Cardiac fibroblast (primary cell): ENCODE measurements at regions not wholly inside any gene's neighbourhood (a gene's known extent, or its start where the extent isn't known, plus 50 kb on each side); places are given as distances from the start of the nearest gene placed in this dataset.

Experiments used
- DNase-seq, 2 donors: peaks; one replicate each; pipeline versions ENCODE4 v3.0.0 to v3.0.0-alpha.2; 2010; ENCODE audit warnings: low read depth in 2 of 2
- H3K4me3 ChIP-seq, 2 donors: replicated peaks in 1 of 2; 1 replicate in 1 of 2; 2 replicates in 1 of 2; pipeline ENCODE4 v1.5.1; 2011; ENCODE audit warnings: low read depth in 2 of 2, low read length in 2 of 2, mild to moderate bottlenecking in 2 of 2, moderate library complexity in 1 of 2
- CTCF ChIP-seq: IDR thresholded peaks from one replicate; pipeline ENCODE4 v1.5.1; 2011; ENCODE audit warnings: low read depth, mild to moderate bottlenecking, low read length, inconsistent platforms

- TF ChIP-seq CTCF = no peak
- DNase-seq = no peak
- no peak overlapping the region for H3K4me3 ChIP-seq
Measured at GRCh38 chr5:34600118-34600493, 56.0 kb upstream of the RAI14 start.

DNA sequence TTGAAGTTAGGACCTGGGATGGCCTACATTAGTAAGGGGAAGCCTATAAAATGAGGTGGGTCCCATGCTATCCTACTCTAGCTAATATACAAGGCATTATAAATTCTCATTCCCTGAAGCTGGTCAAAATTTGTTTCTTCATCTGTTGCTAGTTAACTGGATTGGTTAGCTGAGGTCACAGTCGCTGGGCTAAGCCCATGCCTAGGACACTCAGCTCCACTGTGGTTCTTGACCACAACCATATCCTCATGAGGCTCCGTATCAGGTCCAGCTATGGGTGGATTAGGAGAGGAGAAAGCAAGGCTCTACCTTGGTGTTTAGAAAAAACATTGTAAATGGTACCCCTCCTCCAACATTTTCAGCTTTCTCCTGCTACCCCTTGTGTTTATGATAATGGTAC is 52.8 kb upstream of the RAI14 start:
- TF ChIP-seq CTCF = no peak
- H3K4me3 ChIP-seq = no peak overlapping the region
- DNase-seq = no peak

DNA sequence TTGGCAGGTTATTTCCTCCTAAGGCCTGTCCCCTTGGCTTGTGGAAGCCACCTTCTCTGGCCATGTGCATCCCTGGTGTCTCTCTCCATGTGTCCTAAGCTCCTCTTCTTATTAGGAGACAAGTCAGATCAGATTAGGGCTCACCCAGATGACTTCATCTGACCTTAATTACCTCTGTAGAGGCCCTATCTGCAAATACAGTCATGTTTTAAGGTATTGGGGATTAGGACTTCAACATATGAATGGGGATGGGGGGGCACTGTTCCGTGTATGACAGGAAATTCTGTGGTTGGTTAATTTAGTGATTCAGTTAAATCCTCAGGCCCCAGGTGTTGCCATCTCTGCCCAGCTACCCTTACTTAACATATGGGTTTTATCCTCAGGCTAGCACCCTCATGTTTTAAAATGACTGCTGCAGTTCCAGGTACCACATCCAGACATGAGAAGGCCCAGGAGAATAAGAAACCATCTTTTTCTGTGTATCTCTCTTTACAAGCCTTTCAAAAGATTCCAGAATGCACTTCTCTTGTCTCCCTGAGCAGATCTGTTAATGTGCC is 51.9 kb upstream of the RAI14 start:
- H3K4me3 ChIP-seq = no peak overlapping the region
- no peak for TF ChIP-seq CTCF
- no peak for DNase-seq

DNA sequence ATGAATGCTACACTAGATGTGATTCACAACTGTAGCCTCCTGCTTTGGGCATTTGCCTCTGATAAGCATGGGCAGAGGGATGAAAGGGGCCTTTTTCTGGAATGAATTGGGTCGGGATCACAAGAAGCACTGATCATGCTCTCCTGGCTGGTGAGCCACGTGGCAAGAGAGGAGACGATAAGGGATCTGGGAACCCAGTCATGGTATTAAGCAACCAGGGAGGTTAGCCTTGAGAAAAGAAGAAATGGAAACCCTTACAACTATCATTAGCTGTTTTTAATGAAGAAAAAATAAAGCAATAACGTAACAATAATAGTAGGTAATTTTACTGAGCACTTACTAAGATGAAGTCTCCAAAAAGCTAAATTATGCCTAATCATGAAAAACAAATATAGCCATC is 50.0 kb upstream of the RAI14 start:
- no peak overlapping the region for H3K4me3 ChIP-seq
- DNase-seq = no peak
- no peak for TF ChIP-seq CTCF
